ENCODE measurements at regions not wholly inside any gene's neighbourhood (a gene's known extent, or its start where the extent isn't known, plus 50 kb on each side); places are given as distances from the start of the nearest gene placed in this dataset.

GRCh38 chr11:41775296-41775695, 315.8 kb upstream of the LRRC4C start:
- no peaks in the 10 kb centered on the region for H3K27me3 ChIP-seq (ENCODE audit: insufficient read depth, low read length)
- H3K9me3 ChIP-seq (ENCODE audit: insufficient read depth, low read depth, low read length): no peaks in the 10 kb centered on the region
- no peaks in the 10 kb centered on the region for H3K27me3 Mint-ChIP-seq (ENCODE audit: low read depth, unreplicated experiment)
- H3K4me1 ChIP-seq (ENCODE audit: insufficient read depth, low read length): no peaks in the 10 kb centered on the region
- TF ChIP-seq EZH2 (IDR thresholded peaks at IDR 0.05; ENCODE audit: insufficient read depth, low read length) (no peak), CTCF (IDR thresholded peaks at IDR 0.05; ENCODE audit: insufficient read depth, low read depth, low read length) (no peak)
- H3K4me2 ChIP-seq (ENCODE audit: low read length): no peak overlapping the region
- no peak overlapping the region for H3K9ac ChIP-seq (ENCODE audit: low read length)
- no peaks in the 10 kb centered on the region for H4K20me1 ChIP-seq (ENCODE audit: insufficient read depth, low read length)
- DNase-seq (ENCODE audit: low read depth): no peak
- no peak overlapping the region for H3K4me3 Mint-ChIP-seq (ENCODE audit: unreplicated experiment)
- peaks cover 4% of the 10 kb centered on the region for H3K9me3 Mint-ChIP-seq (ENCODE audit: unreplicated experiment)
- no peak overlapping the region for H2AFZ ChIP-seq (ENCODE audit: low read depth, low read length)
- no peaks in the 10 kb centered on the region for H3K4me1 Mint-ChIP-seq (ENCODE audit: low read depth, unreplicated experiment)
- H3K27ac ChIP-seq (ENCODE audit: low read depth, low read length): no peak overlapping the region
- H3K36me3 Mint-ChIP-seq (ENCODE audit: low read depth, unreplicated experiment): no peaks in the 10 kb centered on the region
- FAIRE-seq: no peak
- H3K27ac Mint-ChIP-seq (ENCODE audit: unreplicated experiment): no peak overlapping the region
- no peaks in the 10 kb centered on the region for H3K36me3 ChIP-seq (ENCODE audit: insufficient read depth, low read length)
- no peak overlapping the region for H3K4me3 ChIP-seq (ENCODE audit: insufficient read depth, low read depth, low read length)
- H3K79me2 ChIP-seq (ENCODE audit: insufficient read depth, low read length): no peaks in the 10 kb centered on the region

- no peak overlapping the region for H2AFZ ChIP-seq (ENCODE audit: low read depth, low read length)
- H3K9ac ChIP-seq (ENCODE audit: low read length): no peak overlapping the region
- Mint-ChIP-seq H3K4me3 (ENCODE audit: unreplicated experiment) (no peak overlapping the region), H3K27ac (ENCODE audit: unreplicated experiment) (no peak overlapping the region), H3K9me3 (ENCODE audit: unreplicated experiment) (no peaks in the 10 kb centered on the region), H3K27me3 (ENCODE audit: low read depth, unreplicated experiment) (no peaks in the 10 kb centered on the region), H3K4me1 (ENCODE audit: low read depth, unreplicated experiment) (peaks cover under 1% of the 10 kb centered on the region), H3K36me3 (ENCODE audit: low read depth, unreplicated experiment) (no peaks in the 10 kb centered on the region)
- H3K27me3 ChIP-seq (ENCODE audit: insufficient read depth, low read length): no peaks in the 10 kb centered on the region
- H3K4me2 ChIP-seq (ENCODE audit: low read length): no peak overlapping the region
- no peak for DNase-seq (ENCODE audit: low read depth)
- H3K27ac ChIP-seq (ENCODE audit: low read depth, low read length): no peak overlapping the region
- TF ChIP-seq EZH2 (IDR thresholded peaks at IDR 0.05; ENCODE audit: insufficient read depth, low read length) (no peak), CTCF (IDR thresholded peaks at IDR 0.05; ENCODE audit: insufficient read depth, low read depth, low read length) (no peak)
- no peaks in the 10 kb centered on the region for H3K9me3 ChIP-seq (ENCODE audit: insufficient read depth, low read depth, low read length)
- no peaks in the 10 kb centered on the region for H3K36me3 ChIP-seq (ENCODE audit: insufficient read depth, low read length)
- FAIRE-seq: no peak
- no peaks in the 10 kb centered on the region for H4K20me1 ChIP-seq (ENCODE audit: insufficient read depth, low read length)
- H3K79me2 ChIP-seq (ENCODE audit: insufficient read depth, low read length): no peaks in the 10 kb centered on the region
- H3K4me1 ChIP-seq (ENCODE audit: insufficient read depth, low read length): no peaks in the 10 kb centered on the region
- H3K4me3 ChIP-seq (ENCODE audit: insufficient read depth, low read depth, low read length): no peak overlapping the region
Measured at GRCh38 chr11:41779401-41779960, 320.0 kb upstream of the LRRC4C start.

GRCh38 chr11:41781441-41781840, 322.0 kb upstream of the LRRC4C start:
- TF ChIP-seq EZH2 (IDR thresholded peaks at IDR 0.05; ENCODE audit: insufficient read depth, low read length): no peak
- Histone ChIP-seq H3K27ac (ENCODE audit: low read depth, low read length) (no peak overlapping the region), H3K4me2 (ENCODE audit: low read length) (no peak overlapping the region), H3K9ac (ENCODE audit: low read length) (no peak overlapping the region), H3K27me3 (ENCODE audit: insufficient read depth, low read length) (no peaks in the 10 kb centered on the region), H3K4me3 (ENCODE audit: insufficient read depth, low read depth, low read length) (no peak overlapping the region), H3K79me2 (ENCODE audit: insufficient read depth, low read length) (no peaks in the 10 kb centered on the region), H3K36me3 (ENCODE audit: insufficient read depth, low read length) (no peaks in the 10 kb centered on the region), H3K4me1 (ENCODE audit: insufficient read depth, low read length) (no peaks in the 10 kb centered on the region), H2AFZ (ENCODE audit: low read depth, low read length) (no peak overlapping the region), H4K20me1 (ENCODE audit: insufficient read depth, low read length) (no peaks in the 10 kb centered on the region), H3K9me3 (ENCODE audit: insufficient read depth, low read depth, low read length) (no peaks in the 10 kb centered on the region)
- no peak overlapping the region for H3K27ac Mint-ChIP-seq (ENCODE audit: unreplicated experiment)
- H3K4me1 Mint-ChIP-seq (ENCODE audit: low read depth, unreplicated experiment): peaks cover 3% of the 10 kb centered on the region
- H3K36me3 Mint-ChIP-seq (ENCODE audit: low read depth, unreplicated experiment): no peaks in the 10 kb centered on the region
- no peak for DNase-seq (ENCODE audit: low read depth)
- no peaks in the 10 kb centered on the region for H3K27me3 Mint-ChIP-seq (ENCODE audit: low read depth, unreplicated experiment)
- no peaks in the 10 kb centered on the region for H3K9me3 Mint-ChIP-seq (ENCODE audit: unreplicated experiment)
- no peak overlapping the region for H3K4me3 Mint-ChIP-seq (ENCODE audit: unreplicated experiment)
- no peak for FAIRE-seq
